Stimulated activated CD8-positive, alpha-beta memory T cell treated with anti-CD3 and anti-CD28 coated beads, Interleukin-7, amount 100 ng/mL, for 4 hours (primary cell): ENCODE measurements at regions not wholly inside any gene's neighbourhood (a gene's known extent, or its start where the extent isn't known, plus 50 kb on each side); places are given as distances from the start of the nearest gene placed in this dataset.

Source experiments
- DNase-seq, 2 donors: peaks; one replicate each; pipeline ENCODE4 v3.0.0-alpha.2; 2020; ENCODE audit warnings: low read depth in 2 of 2

DNA sequence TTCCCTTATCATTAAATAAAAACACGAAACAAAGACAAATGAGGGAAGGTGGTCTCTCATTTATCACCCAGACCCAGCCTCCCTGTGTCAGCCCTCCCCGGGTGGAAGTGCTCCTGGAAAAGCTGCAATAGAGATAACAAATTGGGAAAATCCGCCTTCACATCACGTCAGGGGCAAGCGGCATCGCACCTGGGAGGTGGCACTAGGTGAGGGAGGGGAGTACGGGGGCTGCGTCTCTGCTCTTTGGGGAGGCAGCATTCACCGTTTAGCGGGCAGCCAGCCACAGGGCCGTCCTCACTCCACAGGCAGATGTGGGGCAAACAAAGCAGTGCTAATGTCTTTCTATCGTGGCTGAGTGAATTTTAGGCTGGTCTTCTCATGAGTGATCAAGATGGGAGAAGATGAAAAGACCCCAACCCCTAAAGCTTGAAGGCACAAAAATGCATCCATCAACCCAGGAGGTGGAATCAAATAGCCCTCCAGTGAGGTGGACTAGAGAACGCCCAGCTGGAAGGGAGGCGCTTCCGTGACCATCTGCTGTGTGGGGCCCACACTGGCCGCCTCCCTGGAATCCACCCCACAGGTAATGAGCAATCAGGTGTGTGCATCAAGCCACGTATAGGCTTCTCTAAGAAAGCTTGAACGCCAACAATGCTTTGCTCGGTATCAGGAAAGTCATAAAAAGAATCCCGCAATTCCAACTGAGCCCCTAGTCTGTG is 629.5 kb downstream of the BRD1 start:
- DNase-seq = no peak

DNA sequence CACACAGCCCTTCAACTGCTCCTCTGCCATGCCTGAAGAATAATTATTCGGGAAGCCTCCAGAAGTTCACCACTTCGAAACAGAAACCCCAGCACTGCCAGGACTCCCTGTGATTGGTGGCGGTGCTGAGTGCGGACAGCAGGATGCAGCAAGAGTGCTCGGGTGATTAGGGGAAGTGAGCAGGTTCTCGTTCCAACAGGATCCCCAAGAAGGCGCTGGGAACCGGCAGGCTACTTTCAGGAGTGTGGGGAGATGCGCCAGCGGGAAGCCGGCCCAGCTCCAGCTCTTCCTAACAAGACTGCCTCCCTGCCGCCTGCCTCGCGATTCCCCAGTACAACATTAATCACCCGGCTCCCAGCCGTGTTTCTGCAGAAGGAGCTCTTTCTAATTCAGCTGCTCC is 630.2 kb downstream of the BRD1 start:
- DNase-seq = no peak

DNA sequence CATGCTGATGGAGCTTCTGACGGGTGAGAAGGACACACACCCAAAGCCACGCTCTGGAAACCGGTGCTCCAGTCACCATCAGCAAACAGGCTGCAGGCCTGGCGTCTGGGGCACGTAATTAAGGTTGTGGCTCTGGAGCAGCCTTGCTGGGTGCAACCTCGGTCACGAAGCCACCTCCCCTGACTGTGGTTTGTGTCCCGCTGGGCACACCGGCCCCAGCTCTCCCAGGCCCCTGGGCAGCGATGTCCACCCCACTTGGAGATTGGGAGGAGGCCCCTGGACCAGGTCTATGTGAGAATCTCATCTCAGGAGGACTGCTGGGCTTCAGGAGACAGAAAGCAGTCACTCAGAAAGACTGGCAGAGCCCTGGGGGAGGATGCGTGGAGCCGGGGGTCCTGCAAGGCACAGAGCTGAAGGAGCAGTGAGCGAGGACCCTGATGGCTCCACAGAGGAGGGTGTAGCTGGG is 631.6 kb downstream of the BRD1 start:
- no peak for DNase-seq

DNA sequence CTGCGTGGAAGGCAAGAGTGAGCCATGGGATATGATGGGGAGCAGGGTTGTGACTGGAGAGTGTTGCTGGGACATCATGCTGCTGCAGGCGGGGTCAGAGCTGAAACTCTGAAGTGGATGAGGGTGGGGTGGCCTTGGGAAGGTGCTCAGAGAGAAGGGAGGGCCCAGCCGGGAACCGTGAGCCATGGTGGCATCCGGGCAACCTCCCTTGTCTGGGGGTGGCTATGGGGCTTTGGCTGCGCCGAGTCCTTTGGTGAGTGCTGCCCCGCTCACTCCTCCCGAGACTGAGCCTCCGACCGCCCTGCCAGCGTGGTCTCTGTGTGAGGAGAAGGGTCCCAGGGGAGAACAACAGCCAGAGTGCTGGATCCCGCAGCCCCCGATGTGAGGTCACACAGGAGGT is 632.0 kb downstream of the BRD1 start:
- DNase-seq = no peak

DNA sequence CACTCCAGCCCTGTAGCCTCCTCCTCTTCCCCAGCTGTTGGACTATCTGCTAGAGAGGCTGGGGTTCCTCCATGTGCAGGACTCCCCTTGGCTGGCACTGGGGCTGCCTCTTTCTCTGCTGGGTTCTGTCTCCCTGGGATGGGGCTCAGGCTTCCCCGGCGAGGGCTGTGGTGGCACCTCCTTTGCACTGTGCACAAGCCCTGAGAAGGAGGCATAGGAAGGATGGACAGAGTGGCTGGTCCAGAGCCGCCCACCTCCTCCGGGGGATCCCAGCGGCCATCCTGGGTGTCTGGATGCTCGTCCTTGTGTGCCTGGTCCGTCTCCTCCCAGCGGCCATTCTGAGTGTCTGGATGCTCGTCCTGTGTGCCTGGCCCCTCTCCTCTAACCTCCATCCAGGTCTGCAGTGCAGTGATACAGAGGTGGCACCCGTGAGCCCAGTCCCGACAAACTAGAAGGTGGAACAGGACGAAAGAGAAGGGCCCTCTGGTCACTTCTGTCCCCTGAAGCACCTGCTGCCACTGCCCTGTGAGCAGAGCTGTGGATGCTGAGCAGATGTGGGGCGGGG is 633.7 kb downstream of the BRD1 start:
- DNase-seq = no peak

DNA sequence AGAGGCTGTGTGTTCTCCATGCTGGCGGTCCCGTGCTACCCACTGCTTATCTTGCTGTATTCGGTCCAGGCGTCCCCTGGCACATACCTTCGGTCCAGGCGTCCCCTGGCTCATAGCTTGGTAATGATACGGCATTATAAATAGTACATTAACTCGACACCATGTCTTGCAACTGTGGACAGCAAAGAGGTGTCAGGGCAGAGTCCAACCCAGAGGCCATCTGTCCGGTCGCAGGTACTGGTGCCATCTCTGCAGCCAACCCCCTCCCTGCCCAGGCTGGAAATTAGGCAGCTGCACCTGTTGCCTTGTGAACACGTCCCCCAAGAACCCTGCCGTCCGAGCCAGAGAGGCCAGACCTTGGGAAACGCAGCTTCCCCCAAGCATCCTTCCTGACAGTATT is 634.3 kb downstream of the BRD1 start:
- DNase-seq = no peak

DNA sequence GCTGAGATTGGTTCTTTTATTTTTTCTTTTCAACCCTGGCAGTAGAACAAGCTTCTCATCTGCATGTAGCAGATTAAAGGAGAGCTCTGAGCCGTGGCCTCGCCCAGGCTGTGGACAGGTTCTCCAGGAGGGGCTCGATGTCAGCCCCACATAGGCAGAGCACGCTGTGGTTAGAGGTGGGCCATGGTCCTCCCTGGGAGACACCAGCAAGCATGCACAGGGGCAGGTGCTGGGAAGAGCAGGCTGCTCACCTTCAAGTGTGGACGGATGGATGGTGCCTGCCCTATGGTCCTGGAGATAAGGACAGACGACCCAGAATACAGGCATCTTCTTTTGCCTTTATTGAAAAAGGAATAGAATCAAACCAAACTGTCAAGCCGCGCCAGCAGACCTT is 634.8 kb downstream of the BRD1 start:
- DNase-seq = no peak

DNA sequence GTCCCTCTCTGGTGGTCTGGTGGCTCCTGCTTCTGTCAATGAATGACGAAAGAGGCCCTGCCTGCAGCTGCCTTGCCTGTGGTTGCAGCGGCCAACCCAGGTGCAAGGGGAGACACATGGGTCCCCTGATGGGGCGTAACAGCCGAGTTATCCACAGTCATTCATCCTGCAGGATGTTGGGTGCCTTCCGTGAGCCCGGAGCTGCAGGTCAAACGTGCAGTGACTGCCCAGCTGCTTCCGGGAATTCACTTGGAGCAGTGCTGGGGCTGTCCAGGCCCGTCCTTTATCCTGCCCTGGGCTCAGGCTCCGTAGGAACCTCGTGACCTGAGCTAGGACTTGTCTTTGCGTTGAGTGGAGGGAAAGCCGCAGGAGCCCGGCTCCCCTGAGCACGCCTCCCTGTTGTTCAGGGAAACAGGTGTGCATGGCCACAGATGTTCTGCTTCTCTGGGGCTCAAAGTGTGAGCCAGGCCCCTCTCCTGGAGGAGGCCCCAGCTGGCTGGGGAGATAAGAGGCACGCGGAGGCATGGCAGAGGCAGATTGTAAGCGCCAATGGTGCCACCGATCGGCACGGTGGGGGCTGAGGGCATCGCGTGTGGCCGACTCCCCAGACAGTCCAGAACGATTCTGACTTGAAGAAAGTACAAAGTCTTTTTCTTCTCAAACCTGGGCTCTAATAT is 635.4 kb downstream of the BRD1 start:
- no peak for DNase-seq

DNA sequence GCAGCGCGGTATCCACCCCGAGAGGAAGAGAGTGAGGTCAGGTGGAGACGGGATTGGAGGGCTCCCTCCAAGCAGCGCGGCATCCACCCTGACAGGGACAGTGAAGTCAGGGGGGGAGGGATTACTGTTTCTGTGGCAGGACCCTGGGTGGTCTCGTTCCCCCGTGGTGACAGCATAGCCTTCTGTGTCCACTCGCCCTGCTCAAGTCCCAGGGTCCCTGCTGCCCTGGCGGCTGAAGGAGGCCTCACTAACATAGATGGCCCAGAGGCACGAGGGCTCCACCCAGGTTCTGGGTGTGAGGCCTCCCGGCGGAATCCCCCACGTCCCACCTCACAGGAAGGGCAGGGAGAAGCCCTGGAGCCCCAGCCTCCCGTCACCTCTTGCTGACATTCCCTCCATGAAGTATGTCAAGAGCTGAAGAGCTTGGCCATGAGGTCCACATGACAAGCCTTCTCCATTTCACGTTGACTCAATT is 636.1 kb downstream of the BRD1 start:
- no peak for DNase-seq

GRCh38 chr22:49190816-49191505 is 636.7 kb downstream of the BRD1 start:
- no peak for DNase-seq

DNA sequence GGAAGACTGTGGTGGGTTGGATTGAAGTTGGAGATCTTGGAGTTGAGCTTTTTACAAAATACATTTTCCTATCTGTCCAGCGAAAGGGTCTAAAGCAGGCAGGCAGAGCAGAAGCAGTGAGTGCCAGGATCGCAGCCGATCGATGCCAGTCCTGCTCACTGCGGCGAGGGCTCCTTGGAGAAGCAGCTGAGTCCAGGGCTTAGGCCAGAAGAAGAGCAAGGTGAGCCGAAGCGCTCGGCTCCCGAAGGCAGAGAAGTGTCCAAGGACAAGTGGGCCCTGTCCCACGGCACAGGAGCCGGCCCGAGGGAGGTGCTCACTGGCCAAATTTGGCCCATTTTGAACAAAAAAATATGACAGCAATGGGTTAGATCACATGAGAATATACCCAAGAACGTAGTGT is 637.8 kb downstream of the BRD1 start:
- no peak for DNase-seq

- no peak for DNase-seq
Observed at GRCh38 chr22:49188591-49188990, 639.1 kb downstream of the BRD1 start.

GRCh38 chr22:49188091-49188490 is 639.6 kb downstream of the BRD1 start:
- DNase-seq = no peak

- DNase-seq = no peak
Observed at GRCh38 chr22:49186762-49187161, 640.9 kb downstream of the BRD1 start.

- no peak for DNase-seq
Observed at GRCh38 chr22:49186293-49186692, 641.4 kb downstream of the BRD1 start.

GRCh38 chr22:49185312-49185969 is 642.2 kb downstream of the BRD1 start:
- no peak for DNase-seq

DNA sequence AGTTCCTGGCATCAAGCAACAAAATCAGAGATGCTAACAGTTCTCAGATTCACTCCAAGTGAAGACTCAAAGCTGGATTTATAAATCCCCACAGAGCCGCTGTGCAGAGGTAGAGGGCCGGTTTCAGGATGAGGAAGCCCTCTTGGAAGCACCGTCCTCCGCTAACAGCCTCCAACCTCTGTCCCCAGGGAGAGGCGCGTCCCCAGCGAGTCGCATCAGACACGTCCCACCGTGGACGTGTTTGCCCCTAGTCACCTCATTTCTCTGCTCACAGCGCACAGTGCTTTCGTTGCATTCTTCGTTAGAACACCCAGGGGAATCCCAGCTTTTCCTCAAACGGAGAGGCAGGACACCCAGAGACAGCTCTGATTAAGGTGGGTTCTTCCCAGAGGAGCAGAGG is 642.9 kb downstream of the BRD1 start:
- no peak for DNase-seq

- no peak for DNase-seq
Observed at GRCh38 chr22:49183826-49184216, 643.9 kb downstream of the BRD1 start.

DNA sequence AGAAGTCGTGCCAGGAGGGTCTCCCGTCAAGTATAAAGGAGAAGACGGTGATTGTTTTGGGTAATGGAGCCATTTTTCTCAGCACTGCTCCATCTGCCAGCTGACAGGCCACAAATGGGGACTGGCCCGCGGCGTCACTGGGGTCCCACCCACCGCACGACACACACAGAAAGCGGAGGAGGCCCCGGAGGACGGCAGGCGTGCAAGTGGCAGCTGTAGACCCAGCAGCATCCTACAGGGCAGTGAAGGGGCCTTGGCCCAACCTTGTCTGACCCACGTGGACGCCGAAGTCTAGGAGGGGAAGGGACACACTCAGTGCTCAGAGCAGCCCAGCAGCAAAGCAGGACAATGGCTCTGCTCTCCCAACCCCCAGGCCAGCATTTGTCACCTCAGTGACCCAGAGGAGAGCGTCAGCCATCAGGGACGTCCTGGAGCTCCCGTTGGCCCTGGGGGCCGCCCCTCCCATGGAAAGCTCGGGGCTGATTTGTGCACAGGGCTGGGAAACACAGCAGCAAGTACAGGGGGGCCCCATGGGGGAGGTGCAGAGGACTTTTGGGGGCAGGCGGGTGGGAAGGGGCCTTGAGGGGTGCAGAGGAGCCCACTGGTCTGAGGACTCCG is 644.4 kb downstream of the BRD1 start:
- no peak for DNase-seq

DNA sequence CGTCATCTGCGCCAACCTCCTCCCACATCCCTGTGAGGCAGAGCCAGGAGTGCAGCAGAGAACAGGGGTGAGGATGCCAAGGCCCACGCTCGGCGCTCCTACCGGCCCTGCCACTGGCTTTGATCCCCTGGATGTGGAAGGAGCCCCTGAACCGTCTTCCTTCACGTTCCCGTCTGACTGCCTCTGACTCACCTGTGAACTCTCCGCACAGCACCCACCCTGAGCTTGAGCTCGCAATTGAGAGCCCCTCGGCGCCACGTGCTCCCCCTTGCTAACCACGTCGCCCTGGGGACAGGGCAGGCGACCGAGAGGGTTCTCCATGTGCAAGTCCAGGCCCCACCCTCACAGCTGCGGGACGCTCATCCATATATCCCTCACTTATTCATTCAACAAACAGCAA is 645.3 kb downstream of the BRD1 start:
- DNase-seq = no peak

GRCh38 chr22:49181942-49182341 is 645.7 kb downstream of the BRD1 start:
- no peak for DNase-seq

DNA sequence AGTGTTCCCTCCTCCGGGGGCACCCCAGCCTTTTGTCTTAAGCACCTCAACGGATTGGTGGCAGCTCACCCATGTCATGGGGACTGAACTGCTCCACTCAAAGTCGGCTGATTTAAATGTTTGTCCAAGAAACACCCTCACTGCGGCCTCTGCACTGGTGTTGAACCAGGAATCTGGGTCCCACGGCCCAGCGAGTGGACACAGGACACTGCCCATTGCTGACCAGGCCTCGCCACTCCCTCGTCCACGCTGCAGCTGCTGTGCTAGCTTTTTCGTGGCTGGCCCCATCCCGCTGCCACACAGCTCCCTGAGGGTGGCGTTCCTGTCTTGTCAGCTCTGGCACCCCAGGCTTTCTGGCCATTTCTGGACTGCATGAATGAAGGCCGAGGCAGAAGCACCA is 646.2 kb downstream of the BRD1 start:
- DNase-seq = no peak
